GM12878 (cell line): ENCODE measurements at regions not wholly inside any gene's neighbourhood (a gene's known extent, or its start where the extent isn't known, plus 50 kb on each side); places are given as distances from the start of the nearest gene placed in this dataset.
A peak's percentile ranks its signal among the peaks of the same experiment; 100 is the strongest.

Source experiments
- ATAC-seq: fragments of 200-7000 bp; cut with Tn5 transposase; 3 replicates; pipeline ENCODE4 v1.9.1; 2020; ENCODE audit warnings: mild to moderate bottlenecking, moderate library complexity
- BruUV-seq: library from RNA; stranded (reverse); fragments of 400-500 nt; replicated peaks from 2 replicates; lab custom pipeline; 2021; lab: Mats Ljungman, UMichigan
- CTCF ChIA-PET: fragments of 300-600 bp; sonication (Branson Sonifier 250); formaldehyde crosslinking; extraction: SDS; loops from one replicate; lab custom pipeline; 2021; ENCODE audit warnings: inconsistent platforms; lab: Yijun Ruan, JAX
- POLR2A ChIA-PET: fragments of 350-600 bp; formaldehyde crosslinking; extraction: SDS; loops from one replicate; lab custom pipeline; 2021; ENCODE audit warnings: inconsistent platforms; lab: Charles Lee
- RAD21 ChIA-PET: fragments of 300-600 bp; sonication (Branson Sonifier 250); formaldehyde crosslinking; loops from one replicate; lab custom pipeline; 2023; ENCODE audit warnings: antibody characterized with exemption; ENCODE audit not compliant: unreplicated experiment; lab: Charles Lee
- SMC1A ChIA-PET: fragments of 300-600 bp; sonication (Branson Sonifier 250); formaldehyde crosslinking; loops from one replicate; lab custom pipeline; 2023; ENCODE audit not compliant: unreplicated experiment, uncharacterized antibody; lab: Charles Lee
- DNase-seq: peaks from one replicate; pipeline ENCODE4 v3.0.0-alpha.2; 2011; ENCODE audit warnings: low read depth, low spot score
- FAIRE-seq: peaks from 3 replicates; lab custom pipeline; 2011; peaks lifted over from hg19 to GRCh38; lab: Jason Lieb, UNC
- H2AFZ ChIP-seq: 2 replicates; pipeline ENCODE4 v1.6.0; 2011; ENCODE audit warnings: low read depth, low read length, control low read depth; ENCODE audit not compliant: control insufficient read depth
- H3K27ac ChIP-seq: 2 replicates; pipeline ENCODE4 v1.5.1; 2011; ENCODE audit warnings: control low read depth; ENCODE audit not compliant: control insufficient read depth, insufficient read depth
- H3K27me3 ChIP-seq, 2 experiments: replicated peaks in 1 of 2; 2 replicates each; pipeline versions ENCODE4 v1.6.0 to v1.6.1; 2011; ENCODE audit warnings: low read length in 1 of 2; ENCODE audit not compliant: control insufficient read depth in 2 of 2, insufficient read depth in 2 of 2
- H3K36me3 ChIP-seq, 2 experiments: 2 replicates each; pipeline ENCODE4 v1.5.1; 2011; ENCODE audit warnings: low read length in 1 of 2; ENCODE audit not compliant: control insufficient read depth in 2 of 2, insufficient read depth in 2 of 2
- H3K4me1 ChIP-seq: 2 replicates; pipeline ENCODE4 v1.6.1; 2011; ENCODE audit warnings: mild to moderate bottlenecking, low read length, moderate library complexity, mixed read lengths; ENCODE audit not compliant: control insufficient read depth, insufficient read depth
- H3K4me2 ChIP-seq: 2 replicates; pipeline ENCODE4 v1.6.0; 2011; ENCODE audit warnings: control low read depth; ENCODE audit not compliant: control insufficient read depth, insufficient read depth
- H3K4me3 ChIP-seq: fragments of 200-600 bp; sonication (generic); 2 replicates; pipeline ENCODE4 v1.5.1; 2016
- H3K79me2 ChIP-seq: 2 replicates; pipeline ENCODE4 v1.6.0; 2011; ENCODE audit warnings: low read length; ENCODE audit not compliant: control insufficient read depth, insufficient read depth
- H3K9ac ChIP-seq: 2 replicates; pipeline ENCODE4 v1.8.0; 2011; ENCODE audit warnings: low read length, control low read depth, mixed read lengths; ENCODE audit not compliant: control insufficient read depth, insufficient read depth
- H3K9me3 ChIP-seq: replicated peaks from 3 replicates; pipeline ENCODE4 v1.5.1; 2011; ENCODE audit warnings: mild to moderate bottlenecking, low read length; ENCODE audit not compliant: control insufficient read depth, insufficient read depth
- H4K20me1 ChIP-seq: 2 replicates; pipeline ENCODE4 v1.6.0; 2011; ENCODE audit not compliant: control insufficient read depth, insufficient read depth
- CBFB ChIP-seq: IDR thresholded peaks from 2 replicates; pipeline ENCODE4 v1.6.1; 2016; ENCODE audit warnings: antibody characterized with exemption, low read depth
- CEBPZ ChIP-seq: fragments of 150-350 bp; IDR thresholded peaks from 2 replicates; pipeline ENCODE4 v1.6.1; 2016; ENCODE audit warnings: low read depth, low read length
- CREM ChIP-seq: IDR thresholded peaks from 2 replicates; pipeline ENCODE4 v1.6.1; 2014; ENCODE audit warnings: antibody characterized with exemption, low read depth
- EP300 ChIP-seq, 2 experiments: fragments of 150-350 bp in 1 of 2; IDR thresholded peaks; 2 replicates each; pipeline ENCODE4 v1.6.1; 2011 to 2012; ENCODE audit warnings: low read depth in 2 of 2, low read length in 2 of 2, borderline replicate concordance in 1 of 2, improper control_type of control experiment in 1 of 2, inconsistent platforms in 1 of 2; ENCODE audit not compliant: control insufficient read depth in 1 of 2
- ESRRA ChIP-seq: IDR thresholded peaks from 2 replicates; pipeline ENCODE4 v1.6.1; 2012; ENCODE audit warnings: mild to moderate bottlenecking, low read length, improper control_type of control experiment
- FOXK2 ChIP-seq: fragments of 450-650 bp; IDR thresholded peaks from 2 replicates; pipeline ENCODE4 v1.6.1; 2017; ENCODE audit warnings: mild to moderate bottlenecking, moderate library complexity
- HDAC6 ChIP-seq: fragments of 200-600 bp; sonication (generic); IDR thresholded peaks from one replicate; pipeline ENCODE4 v1.8.0; 2017; ENCODE audit warnings: antibody characterized with exemption; ENCODE audit not compliant: unreplicated experiment
- NR2F1 ChIP-seq: fragments of 450-650 bp; conservative IDR thresholded peaks from 2 replicates; pipeline ENCODE4 v1.6.1; 2017; ENCODE audit warnings: mild to moderate bottlenecking
- NRF1 ChIP-seq: conservative IDR thresholded peaks from 2 replicates; pipeline ENCODE4 v1.6.1; 2011; ENCODE audit warnings: mild to moderate bottlenecking, low read depth, low read length, improper control_type of control experiment
- PAX8 ChIP-seq: fragments of 450-650 bp; IDR thresholded peaks from 2 replicates; pipeline ENCODE4 v1.6.1; 2017; ENCODE audit warnings: mild to moderate bottlenecking, moderate library complexity
- POLR2AphosphoS5 ChIP-seq: IDR thresholded peaks from 2 replicates; pipeline ENCODE4 v1.6.1; 2011; ENCODE audit warnings: mild to moderate bottlenecking, low read length, inconsistent platforms
- RAD21 ChIP-seq: IDR thresholded peaks from 2 replicates; pipeline ENCODE4 v1.6.1; 2011; ENCODE audit warnings: mild to moderate bottlenecking, low read depth, low read length, moderate library complexity; ENCODE audit not compliant: insufficient read depth
- SIX5 ChIP-seq: IDR thresholded peaks from 2 replicates; pipeline ENCODE4 v1.6.1; 2011; ENCODE audit warnings: mild to moderate bottlenecking, low read depth, low read length, moderate library complexity; ENCODE audit not compliant: severe bottlenecking
- SMARCA5 ChIP-seq: fragments of 450-650 bp; IDR thresholded peaks from 2 replicates; pipeline ENCODE4 v1.6.1; 2017; ENCODE audit warnings: mild to moderate bottlenecking
- SMC3 ChIP-seq: IDR thresholded peaks from 2 replicates; pipeline ENCODE4 v1.6.1; 2011; ENCODE audit warnings: low read length, improper control_type of control experiment, borderline replicate concordance
- WGBS: methylation state at CpG from one replicate; pipeline ENCODE4 v1.1.6; 2016; ENCODE audit warnings: low lambda C conversion rate; ENCODE audit not compliant: insufficient replicate concordance, insufficient coverage; ENCODE audit errors: missing lambda C conversion rate; 5-methylcytosine and 5-hydroxymethylcytosine counted together
- in situ Hi-C: fragments of 300-500 bp; cut with MboI; formaldehyde crosslinking; loops from 9 replicates; pipeline ENCODE4 v1.14.3; 2018; ENCODE audit warnings: mixed read lengths
- intact Hi-C: fragments of 100-400 bp; cut with micrococcal nuclease; formaldehyde crosslinking; loops from one replicate; pipeline ENCODE4 v1.14.2; 2022; ENCODE audit not compliant: unreplicated experiment
- TF ChIP-seq, protein P1 (sequence below): IDR thresholded peaks from 2 replicates; pipeline ENCODE4 v1.6.1; 2012; ENCODE audit warnings: low read length, inconsistent platforms
- TF ChIP-seq, protein P2 (sequence below): fragments of 450-650 bp; IDR thresholded peaks from 2 replicates; pipeline ENCODE4 v1.6.1; 2017; ENCODE audit warnings: mild to moderate bottlenecking
- TF ChIP-seq, protein P3 (sequence below): fragments of 450-650 bp; IDR thresholded peaks from 2 replicates; pipeline ENCODE4 v1.6.1; 2017; ENCODE audit warnings: borderline replicate concordance

DNA sequence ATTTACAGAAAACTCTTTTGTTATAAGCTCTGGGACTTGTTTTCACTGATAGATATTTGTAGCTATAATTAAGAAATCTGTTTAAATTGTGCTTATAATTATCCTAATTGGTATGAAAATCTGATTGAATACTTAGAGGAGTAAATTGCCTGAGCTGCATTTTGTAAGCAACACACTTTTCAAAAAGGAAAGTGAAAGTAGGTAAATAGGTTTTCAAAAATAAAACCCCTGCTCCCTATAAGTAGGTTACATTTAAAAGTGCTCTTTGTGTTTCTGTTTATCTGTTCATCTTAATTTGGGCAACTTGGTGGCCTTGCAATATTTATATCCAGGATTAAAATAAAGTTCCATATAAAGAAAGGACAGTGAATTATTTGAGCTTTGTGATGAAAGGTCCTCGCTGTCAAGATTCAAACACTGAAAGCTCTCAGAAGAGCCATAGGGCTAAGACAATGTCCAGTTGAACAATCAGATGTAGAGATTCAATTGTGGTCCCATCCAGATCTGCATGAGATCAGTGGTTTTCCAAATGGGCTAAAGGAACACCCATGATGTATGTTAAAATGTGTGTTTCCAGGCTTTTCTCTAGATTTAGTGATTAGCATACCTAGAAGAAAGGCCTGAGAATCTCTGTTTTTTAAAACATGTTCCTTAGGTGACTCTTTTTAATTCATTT lies 371.6 kb downstream of the RPRM start:
- SMC1A ChIA-PET: interaction anchor here (0.6 to 1.0 kb wide), 3 partner anchors 15 to 69 kb away, joined by 3 read pairs; no protein-coding TSS in a partner anchor
- H3K9ac ChIP-seq: no peak overlapping the region
- H3K4me3 ChIP-seq: no peak overlapping the region
- intact Hi-C loops: no loop called here
- DNase-seq (peak; percentile 1), FAIRE-seq (no peak), ATAC-seq (peak; percentile 56)
- RAD21 ChIA-PET: no interaction called here
- no peaks in the 10 kb centered on the region for H3K27me3 ChIP-seq
- H3K79me2 ChIP-seq: no peaks in the 10 kb centered on the region
- no peaks in the 10 kb centered on the region for H3K9me3 ChIP-seq
- no peaks in the 10 kb centered on the region for H4K20me1 ChIP-seq
- H3K27ac ChIP-seq: no peak overlapping the region
- peak overlapping the region; percentile 86 for H2AFZ ChIP-seq
- CTCF ChIA-PET: interaction anchor here (0.8 kb wide), 1 partner anchor 181 kb away, joined by 3 read pairs; no protein-coding TSS in a partner anchor
- WGBS: 26% methylated on average over 1 of the region's 1 CpG
- BruUV-seq: no TSS peak
- H3K4me1 ChIP-seq: no peaks in the 10 kb centered on the region
- POLR2A ChIA-PET: no interaction called here
- no peaks in the 10 kb centered on the region for H3K36me3 ChIP-seq
- peak overlapping the region; percentile 32 for H3K4me2 ChIP-seq
- in situ Hi-C loops: no loop called here
- TF ChIP-seq SMARCA5 (no peak), PAX8 (no peak), POLR2AphosphoS5 (no peak), EP300 (IDR thresholded peaks at IDR 0.05; ENCODE audit: borderline replicate concordance in 1 of 2, control insufficient read depth in 1 of 2, low read depth in 2 of 2, low read length in 2 of 2) (no peak), ESRRA (no peak), FOXK2 (no peak), SIX5 (no peak), SMC3 (no peak), CEBPZ (no peak), NR2F1 (no peak), RAD21 (no peak), CREM (no peak), NRF1 (no peak), CBFB (no peak), HDAC6 (no peak)
- TF ChIP-seq, protein P1, sequence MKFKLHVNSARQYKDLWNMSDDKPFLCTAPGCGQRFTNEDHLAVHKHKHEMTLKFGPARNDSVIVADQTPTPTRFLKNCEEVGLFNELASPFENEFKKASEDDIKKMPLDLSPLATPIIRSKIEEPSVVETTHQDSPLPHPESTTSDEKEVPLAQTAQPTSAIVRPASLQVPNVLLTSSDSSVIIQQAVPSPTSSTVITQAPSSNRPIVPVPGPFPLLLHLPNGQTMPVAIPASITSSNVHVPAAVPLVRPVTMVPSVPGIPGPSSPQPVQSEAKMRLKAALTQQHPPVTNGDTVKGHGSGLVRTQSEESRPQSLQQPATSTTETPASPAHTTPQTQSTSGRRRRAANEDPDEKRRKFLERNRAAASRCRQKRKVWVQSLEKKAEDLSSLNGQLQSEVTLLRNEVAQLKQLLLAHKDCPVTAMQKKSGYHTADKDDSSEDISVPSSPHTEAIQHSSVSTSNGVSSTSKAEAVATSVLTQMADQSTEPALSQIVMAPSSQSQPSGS: no peak
- TF ChIP-seq, protein P2, sequence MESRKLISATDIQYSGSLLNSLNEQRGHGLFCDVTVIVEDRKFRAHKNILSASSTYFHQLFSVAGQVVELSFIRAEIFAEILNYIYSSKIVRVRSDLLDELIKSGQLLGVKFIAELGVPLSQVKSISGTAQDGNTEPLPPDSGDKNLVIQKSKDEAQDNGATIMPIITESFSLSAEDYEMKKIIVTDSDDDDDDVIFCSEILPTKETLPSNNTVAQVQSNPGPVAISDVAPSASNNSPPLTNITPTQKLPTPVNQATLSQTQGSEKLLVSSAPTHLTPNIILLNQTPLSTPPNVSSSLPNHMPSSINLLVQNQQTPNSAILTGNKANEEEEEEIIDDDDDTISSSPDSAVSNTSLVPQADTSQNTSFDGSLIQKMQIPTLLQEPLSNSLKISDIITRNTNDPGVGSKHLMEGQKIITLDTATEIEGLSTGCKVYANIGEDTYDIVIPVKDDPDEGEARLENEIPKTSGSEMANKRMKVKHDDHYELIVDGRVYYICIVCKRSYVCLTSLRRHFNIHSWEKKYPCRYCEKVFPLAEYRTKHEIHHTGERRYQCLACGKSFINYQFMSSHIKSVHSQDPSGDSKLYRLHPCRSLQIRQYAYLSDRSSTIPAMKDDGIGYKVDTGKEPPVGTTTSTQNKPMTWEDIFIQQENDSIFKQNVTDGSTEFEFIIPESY: no peak
- TF ChIP-seq, protein P3, sequence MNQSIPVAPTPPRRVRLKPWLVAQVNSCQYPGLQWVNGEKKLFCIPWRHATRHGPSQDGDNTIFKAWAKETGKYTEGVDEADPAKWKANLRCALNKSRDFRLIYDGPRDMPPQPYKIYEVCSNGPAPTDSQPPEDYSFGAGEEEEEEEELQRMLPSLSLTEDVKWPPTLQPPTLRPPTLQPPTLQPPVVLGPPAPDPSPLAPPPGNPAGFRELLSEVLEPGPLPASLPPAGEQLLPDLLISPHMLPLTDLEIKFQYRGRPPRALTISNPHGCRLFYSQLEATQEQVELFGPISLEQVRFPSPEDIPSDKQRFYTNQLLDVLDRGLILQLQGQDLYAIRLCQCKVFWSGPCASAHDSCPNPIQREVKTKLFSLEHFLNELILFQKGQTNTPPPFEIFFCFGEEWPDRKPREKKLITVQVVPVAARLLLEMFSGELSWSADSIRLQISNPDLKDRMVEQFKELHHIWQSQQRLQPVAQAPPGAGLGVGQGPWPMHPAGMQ: no peak
